Fibroblast of pulmonary artery (primary cell): ENCODE measurements at regions not wholly inside any gene's neighbourhood (a gene's known extent, or its start where the extent isn't known, plus 50 kb on each side); places are given as distances from the start of the nearest gene placed in this dataset.
A peak's percentile ranks its signal among the peaks of the same experiment; 100 is the strongest.

Experiments
- DNase-seq: peaks from one replicate; pipeline ENCODE4 v3.0.0-alpha.2; 2010; ENCODE audit warnings: low read depth
- H3K4me3 ChIP-seq: replicated peaks from 2 replicates; pipeline ENCODE4 v1.5.1; 2011; ENCODE audit warnings: low read depth, mild to moderate bottlenecking, control low read depth, low read length, moderate library complexity
- TF ChIP-seq, protein P1 (sequence below): IDR thresholded peaks from 2 replicates; pipeline ENCODE4 v1.5.1; 2011; ENCODE audit warnings: mild to moderate bottlenecking, control low read depth, low read length, inconsistent platforms; ENCODE audit errors: missing control alignments

DNA sequence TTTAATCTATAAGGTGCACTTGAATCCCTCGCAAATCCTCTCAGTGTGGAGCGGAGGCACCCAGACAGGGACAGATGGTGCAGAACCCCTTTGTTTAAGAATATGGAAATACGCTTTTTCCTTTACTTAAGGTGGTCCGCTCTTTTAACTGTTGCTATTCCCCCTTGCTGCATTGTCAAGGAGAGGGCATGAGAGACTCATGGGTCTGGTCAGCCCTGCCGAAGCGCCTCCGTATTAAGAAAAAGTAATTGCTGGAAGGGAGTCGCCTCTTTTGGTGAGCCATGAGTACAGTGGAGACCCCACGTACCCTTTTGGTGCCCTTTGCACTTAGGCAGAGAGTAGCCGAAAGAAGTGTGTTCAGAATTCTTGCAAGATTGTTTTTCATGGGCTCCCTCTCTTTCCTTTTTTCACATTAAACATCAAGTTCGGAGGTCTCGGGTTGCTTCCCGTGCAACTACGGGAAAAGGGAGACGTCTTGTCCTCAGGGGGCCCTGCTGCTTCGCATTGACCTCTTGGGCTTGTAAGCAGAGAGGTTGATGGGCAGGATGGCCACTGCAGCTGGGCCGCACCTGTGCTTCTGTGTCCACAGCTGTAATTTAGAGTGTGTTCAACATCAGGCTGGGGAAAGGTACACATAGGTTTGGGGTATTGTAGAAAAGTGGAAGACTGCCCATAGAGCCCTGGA is 109.6 kb downstream of the SPRY1 start:
- H3K4me3 ChIP-seq = peak overlapping the region; percentile 55
- no peak for DNase-seq
- TF ChIP-seq, protein P1, sequence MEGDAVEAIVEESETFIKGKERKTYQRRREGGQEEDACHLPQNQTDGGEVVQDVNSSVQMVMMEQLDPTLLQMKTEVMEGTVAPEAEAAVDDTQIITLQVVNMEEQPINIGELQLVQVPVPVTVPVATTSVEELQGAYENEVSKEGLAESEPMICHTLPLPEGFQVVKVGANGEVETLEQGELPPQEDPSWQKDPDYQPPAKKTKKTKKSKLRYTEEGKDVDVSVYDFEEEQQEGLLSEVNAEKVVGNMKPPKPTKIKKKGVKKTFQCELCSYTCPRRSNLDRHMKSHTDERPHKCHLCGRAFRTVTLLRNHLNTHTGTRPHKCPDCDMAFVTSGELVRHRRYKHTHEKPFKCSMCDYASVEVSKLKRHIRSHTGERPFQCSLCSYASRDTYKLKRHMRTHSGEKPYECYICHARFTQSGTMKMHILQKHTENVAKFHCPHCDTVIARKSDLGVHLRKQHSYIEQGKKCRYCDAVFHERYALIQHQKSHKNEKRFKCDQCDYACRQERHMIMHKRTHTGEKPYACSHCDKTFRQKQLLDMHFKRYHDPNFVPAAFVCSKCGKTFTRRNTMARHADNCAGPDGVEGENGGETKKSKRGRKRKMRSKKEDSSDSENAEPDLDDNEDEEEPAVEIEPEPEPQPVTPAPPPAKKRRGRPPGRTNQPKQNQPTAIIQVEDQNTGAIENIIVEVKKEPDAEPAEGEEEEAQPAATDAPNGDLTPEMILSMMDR = no peak

DNA sequence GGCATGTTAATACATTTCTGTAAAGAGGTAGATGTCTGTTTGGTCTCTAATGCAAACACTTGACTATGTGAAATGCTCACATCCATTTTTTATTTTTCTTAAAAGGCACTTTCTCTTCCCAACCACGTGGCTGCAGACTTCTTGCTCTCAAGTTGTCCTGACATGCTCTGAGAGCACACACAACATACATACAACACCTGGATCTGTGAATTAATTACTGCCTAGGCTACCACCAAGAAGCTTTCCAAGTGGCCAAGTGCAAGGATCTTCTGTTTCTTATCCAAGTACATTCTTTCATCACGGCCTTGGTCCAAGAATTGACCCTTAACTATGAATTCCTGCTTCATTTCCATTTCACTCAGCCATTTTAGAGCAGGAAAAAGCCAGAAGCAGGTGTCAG is 110.8 kb downstream of the SPRY1 start:
- DNase-seq = no peak
- H3K4me3 ChIP-seq = no peak overlapping the region
- TF ChIP-seq, protein P1 = no peak

DNA sequence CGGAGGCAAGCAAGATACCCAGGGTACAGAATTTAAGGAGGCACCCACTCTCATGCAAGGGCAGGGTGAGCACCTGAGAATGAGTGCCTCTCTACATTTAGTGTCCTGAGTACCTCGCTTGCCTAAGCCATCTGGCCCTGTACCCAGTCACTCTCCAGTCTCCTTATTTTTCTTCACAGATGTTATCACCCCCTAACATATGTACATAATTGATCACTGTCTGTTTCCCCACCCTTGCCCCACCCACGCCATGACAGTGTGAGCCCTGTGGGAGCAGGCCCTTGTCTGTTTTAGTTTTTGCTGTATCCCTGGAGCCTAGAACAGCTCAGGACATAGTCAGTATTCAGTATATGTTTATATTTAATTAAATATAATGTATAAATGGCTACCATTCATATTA is 113.6 kb downstream of the SPRY1 start:
- no peak for DNase-seq
- no peak overlapping the region for H3K4me3 ChIP-seq
- TF ChIP-seq, protein P1 = no peak

DNA sequence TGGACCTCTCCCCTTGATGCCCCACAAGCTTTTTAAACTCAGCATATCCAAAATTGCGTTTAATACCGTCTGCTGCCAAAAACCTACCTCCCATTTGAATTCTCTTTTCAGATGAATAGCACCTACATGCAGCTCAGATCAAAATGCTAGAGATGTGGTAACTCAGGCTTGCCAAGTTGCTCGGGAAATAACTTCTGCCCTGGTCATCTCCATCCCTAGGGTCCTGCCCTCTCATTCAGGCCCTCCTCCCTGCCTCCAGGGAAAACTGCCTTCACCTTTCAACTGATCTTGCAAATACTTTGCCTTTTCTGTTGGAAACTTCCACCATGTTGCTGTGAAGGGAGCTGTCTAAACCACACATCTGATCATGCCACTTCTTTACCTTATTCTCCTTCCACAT is 114.1 kb downstream of the SPRY1 start:
- H3K4me3 ChIP-seq = no peak overlapping the region
- TF ChIP-seq, protein P1 = no peak
- DNase-seq = no peak

DNA sequence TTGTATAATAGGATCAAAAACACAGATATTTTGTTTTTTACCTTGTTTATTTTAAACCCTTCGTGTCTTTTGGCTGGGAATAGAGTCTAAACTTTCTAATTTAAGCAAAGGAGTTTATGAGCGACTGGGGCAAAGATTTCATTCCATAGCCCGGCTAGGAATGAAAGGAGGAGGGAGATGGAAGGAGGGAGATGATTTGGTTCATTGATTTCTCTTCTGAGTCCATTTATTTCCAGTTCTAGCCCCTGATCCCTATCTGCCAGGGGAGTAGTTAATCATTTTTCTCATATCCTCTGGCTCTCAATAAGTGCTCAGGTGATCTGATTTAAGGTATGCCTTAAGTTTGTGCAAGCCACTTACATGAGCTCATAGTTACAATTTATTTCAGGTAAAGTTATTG is 120.0 kb downstream of the SPRY1 start:
- TF ChIP-seq, protein P1 = no peak
- no peak for DNase-seq
- no peak overlapping the region for H3K4me3 ChIP-seq

DNA sequence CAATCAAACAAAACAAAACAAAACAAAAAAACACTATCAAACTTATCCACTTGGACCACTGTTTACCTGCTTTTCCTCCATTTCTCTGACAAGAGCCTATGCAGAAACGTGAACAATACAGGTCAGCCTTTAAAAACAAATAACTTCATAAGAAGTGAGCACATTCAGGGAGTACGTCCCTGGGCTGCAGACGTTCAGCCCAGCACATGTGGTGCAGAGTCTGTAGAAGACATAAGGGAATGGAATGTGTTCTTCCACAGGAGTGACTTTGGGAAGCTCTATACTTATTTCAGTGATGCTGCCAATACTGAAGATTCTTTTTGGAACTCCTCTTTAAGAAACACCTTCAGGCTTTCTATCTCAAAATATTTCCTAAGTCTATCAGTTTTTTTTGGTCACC is 120.6 kb downstream of the SPRY1 start:
- DNase-seq = no peak
- TF ChIP-seq, protein P1 = no peak
- H3K4me3 ChIP-seq = no peak overlapping the region

DNA sequence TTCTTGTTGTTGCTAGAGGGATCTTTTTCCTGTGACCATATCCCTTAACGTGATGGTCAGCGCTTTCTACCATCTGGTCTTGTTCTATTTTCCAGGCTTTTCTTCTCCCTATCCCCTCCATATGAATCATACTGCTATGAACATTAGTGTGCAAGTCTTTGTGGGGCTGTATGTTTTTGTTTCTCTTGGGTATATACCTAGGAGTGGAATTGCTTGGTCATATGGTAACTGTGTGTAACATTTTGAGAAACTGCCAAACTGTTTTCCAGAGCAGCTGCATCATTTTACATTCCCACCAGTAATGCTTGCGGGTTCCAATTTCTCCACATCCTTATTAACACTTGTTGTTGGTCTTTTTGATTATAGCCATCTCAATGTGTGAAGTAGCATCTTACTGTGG is 121.4 kb downstream of the SPRY1 start:
- DNase-seq = peak; percentile 22
- no peak overlapping the region for H3K4me3 ChIP-seq
- TF ChIP-seq, protein P1 = no peak
